ENCODE measurements at regions not wholly inside any gene's neighbourhood (a gene's known extent, or its start where the extent isn't known, plus 50 kb on each side); places are given as distances from the start of the nearest gene placed in this dataset.

GRCh38 chr7:25913598-25914224 is 238.3 kb upstream of the NFE2L3 start:
- Histone ChIP-seq H3K4me3 (ENCODE audit: low read depth, low read length, poor library complexity, severe bottlenecking) (no peak overlapping the region), H3K27ac (ENCODE audit: low read depth, low read length, poor library complexity, severe bottlenecking) (no peak overlapping the region), H3K9me3 (ENCODE audit: low read length) (peaks cover 7% of the 10 kb centered on the region), H3K79me2 (ENCODE audit: insufficient read depth, low read depth, low read length) (no peaks in the 10 kb centered on the region), H3K4me1 (ENCODE audit: insufficient read depth, low read length, poor library complexity, severe bottlenecking) (no peaks in the 10 kb centered on the region), H2AFZ (ENCODE audit: low read length) (no peak overlapping the region), H3K9me2 (ENCODE audit: insufficient read depth, low read length) (no peaks in the 10 kb centered on the region), H3K36me3 (ENCODE audit: insufficient read depth, low read length) (no peaks in the 10 kb centered on the region), H3K4me2 (ENCODE audit: low read length) (no peak overlapping the region), H4K20me1 (ENCODE audit: insufficient read depth, low read length) (no peaks in the 10 kb centered on the region)
- TF ChIP-seq EZH2phosphoT487 (IDR thresholded peaks at IDR 0.05; ENCODE audit: borderline replicate concordance, low read depth, low read length): no peak
- TF ChIP-seq, protein P1, sequence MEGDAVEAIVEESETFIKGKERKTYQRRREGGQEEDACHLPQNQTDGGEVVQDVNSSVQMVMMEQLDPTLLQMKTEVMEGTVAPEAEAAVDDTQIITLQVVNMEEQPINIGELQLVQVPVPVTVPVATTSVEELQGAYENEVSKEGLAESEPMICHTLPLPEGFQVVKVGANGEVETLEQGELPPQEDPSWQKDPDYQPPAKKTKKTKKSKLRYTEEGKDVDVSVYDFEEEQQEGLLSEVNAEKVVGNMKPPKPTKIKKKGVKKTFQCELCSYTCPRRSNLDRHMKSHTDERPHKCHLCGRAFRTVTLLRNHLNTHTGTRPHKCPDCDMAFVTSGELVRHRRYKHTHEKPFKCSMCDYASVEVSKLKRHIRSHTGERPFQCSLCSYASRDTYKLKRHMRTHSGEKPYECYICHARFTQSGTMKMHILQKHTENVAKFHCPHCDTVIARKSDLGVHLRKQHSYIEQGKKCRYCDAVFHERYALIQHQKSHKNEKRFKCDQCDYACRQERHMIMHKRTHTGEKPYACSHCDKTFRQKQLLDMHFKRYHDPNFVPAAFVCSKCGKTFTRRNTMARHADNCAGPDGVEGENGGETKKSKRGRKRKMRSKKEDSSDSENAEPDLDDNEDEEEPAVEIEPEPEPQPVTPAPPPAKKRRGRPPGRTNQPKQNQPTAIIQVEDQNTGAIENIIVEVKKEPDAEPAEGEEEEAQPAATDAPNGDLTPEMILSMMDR (conservative IDR thresholded peaks at IDR 0.05; ENCODE audit: low read length): no peak
- ChIA-PET CTCF (ENCODE audit: unreplicated experiment) (no interaction called here), POLR2A (no interaction called here)
- no TSS peak for BruUV-seq (replicated peaks)
- no peak for DNase-seq (ENCODE audit: low spot score)
- intact Hi-C loops (cut with micrococcal nuclease; ENCODE audit: unreplicated experiment): no loop called here

DNA sequence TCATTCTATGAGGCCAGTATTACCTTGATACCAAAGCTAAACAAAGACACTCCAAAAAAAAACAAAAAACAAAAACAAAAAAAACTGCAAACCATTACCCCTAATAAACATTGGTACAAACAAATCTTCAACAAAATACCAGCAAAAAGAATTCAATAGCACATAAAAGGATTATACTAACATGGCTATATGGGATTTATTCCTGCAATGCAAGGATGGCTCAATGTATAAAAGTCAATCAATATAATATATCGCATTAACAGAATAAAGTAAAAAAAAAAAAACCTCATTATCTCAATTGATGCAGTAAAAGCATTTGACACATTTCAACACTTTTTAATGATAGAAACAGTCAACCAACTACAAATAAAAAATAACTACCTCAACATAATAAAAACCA is 233.3 kb upstream of the NFE2L3 start:
- CTCF ChIA-PET (ENCODE audit: unreplicated experiment): no interaction called here
- intact Hi-C loops (cut with micrococcal nuclease; ENCODE audit: unreplicated experiment): no loop called here
- no TSS peak for BruUV-seq (replicated peaks)
- Histone ChIP-seq H3K4me3 (ENCODE audit: low read depth, low read length, poor library complexity, severe bottlenecking) (no peak overlapping the region), H3K9me2 (ENCODE audit: insufficient read depth, low read length) (no peaks in the 10 kb centered on the region), H3K36me3 (ENCODE audit: insufficient read depth, low read length) (no peaks in the 10 kb centered on the region), H3K4me1 (ENCODE audit: insufficient read depth, low read length, poor library complexity, severe bottlenecking) (no peaks in the 10 kb centered on the region), H3K9me3 (ENCODE audit: low read length) (peaks cover 11% of the 10 kb centered on the region), H4K20me1 (ENCODE audit: insufficient read depth, low read length) (no peaks in the 10 kb centered on the region), H2AFZ (ENCODE audit: low read length) (no peak overlapping the region), H3K4me2 (ENCODE audit: low read length) (no peak overlapping the region), H3K27ac (ENCODE audit: low read depth, low read length, poor library complexity, severe bottlenecking) (no peak overlapping the region), H3K79me2 (ENCODE audit: insufficient read depth, low read depth, low read length) (no peaks in the 10 kb centered on the region)
- DNase-seq (ENCODE audit: low spot score): no peak
- TF ChIP-seq EZH2phosphoT487 (IDR thresholded peaks at IDR 0.05; ENCODE audit: borderline replicate concordance, low read depth, low read length): no peak
- TF ChIP-seq, protein P1 (conservative IDR thresholded peaks at IDR 0.05; ENCODE audit: low read length): no peak
- POLR2A ChIA-PET: no interaction called here

DNA sequence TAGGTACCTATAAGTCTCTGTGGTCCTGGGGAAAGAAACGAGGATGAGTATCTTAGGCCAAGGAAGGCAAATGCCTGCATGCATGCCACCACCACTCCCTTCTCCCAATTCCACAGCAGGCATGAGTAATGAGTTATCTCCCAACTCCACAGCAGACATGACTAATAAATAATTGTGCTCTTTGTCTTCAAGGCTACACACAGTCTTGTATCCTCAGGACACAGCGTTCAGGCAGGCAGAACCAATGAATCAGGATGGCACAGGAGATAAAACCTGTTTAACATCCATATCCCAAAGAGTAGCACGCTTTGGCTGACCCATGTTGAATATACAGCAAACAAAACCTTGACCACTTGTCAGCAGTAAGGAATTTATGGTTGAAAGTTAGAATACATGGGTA is 229.7 kb upstream of the NFE2L3 start:
- Histone ChIP-seq H3K4me3 (ENCODE audit: low read depth, low read length, poor library complexity, severe bottlenecking) (no peak overlapping the region), H3K36me3 (ENCODE audit: insufficient read depth, low read length) (no peaks in the 10 kb centered on the region), H3K27ac (ENCODE audit: low read depth, low read length, poor library complexity, severe bottlenecking) (no peak overlapping the region), H3K4me2 (ENCODE audit: low read length) (no peak overlapping the region), H3K9me3 (ENCODE audit: low read length) (peaks cover 14% of the 10 kb centered on the region), H4K20me1 (ENCODE audit: insufficient read depth, low read length) (no peaks in the 10 kb centered on the region), H3K79me2 (ENCODE audit: insufficient read depth, low read depth, low read length) (no peaks in the 10 kb centered on the region), H2AFZ (ENCODE audit: low read length) (no peak overlapping the region), H3K9me2 (ENCODE audit: insufficient read depth, low read length) (no peaks in the 10 kb centered on the region), H3K4me1 (ENCODE audit: insufficient read depth, low read length, poor library complexity, severe bottlenecking) (no peaks in the 10 kb centered on the region)
- no TSS peak for BruUV-seq (replicated peaks)
- ChIA-PET CTCF (ENCODE audit: unreplicated experiment) (no interaction called here), POLR2A (no interaction called here)
- DNase-seq (ENCODE audit: low spot score): no peak
- no peak for TF ChIP-seq EZH2phosphoT487 (IDR thresholded peaks at IDR 0.05; ENCODE audit: borderline replicate concordance, low read depth, low read length)
- TF ChIP-seq, protein P1 (conservative IDR thresholded peaks at IDR 0.05; ENCODE audit: low read length): no peak
- intact Hi-C loops (cut with micrococcal nuclease; ENCODE audit: unreplicated experiment): no loop called here

All from OCI-LY7 (cell line).